ENCODE measurements at regions not wholly inside any gene's neighbourhood (a gene's known extent, or its start where the extent isn't known, plus 50 kb on each side); places are given as distances from the start of the nearest gene placed in this dataset.

DNA sequence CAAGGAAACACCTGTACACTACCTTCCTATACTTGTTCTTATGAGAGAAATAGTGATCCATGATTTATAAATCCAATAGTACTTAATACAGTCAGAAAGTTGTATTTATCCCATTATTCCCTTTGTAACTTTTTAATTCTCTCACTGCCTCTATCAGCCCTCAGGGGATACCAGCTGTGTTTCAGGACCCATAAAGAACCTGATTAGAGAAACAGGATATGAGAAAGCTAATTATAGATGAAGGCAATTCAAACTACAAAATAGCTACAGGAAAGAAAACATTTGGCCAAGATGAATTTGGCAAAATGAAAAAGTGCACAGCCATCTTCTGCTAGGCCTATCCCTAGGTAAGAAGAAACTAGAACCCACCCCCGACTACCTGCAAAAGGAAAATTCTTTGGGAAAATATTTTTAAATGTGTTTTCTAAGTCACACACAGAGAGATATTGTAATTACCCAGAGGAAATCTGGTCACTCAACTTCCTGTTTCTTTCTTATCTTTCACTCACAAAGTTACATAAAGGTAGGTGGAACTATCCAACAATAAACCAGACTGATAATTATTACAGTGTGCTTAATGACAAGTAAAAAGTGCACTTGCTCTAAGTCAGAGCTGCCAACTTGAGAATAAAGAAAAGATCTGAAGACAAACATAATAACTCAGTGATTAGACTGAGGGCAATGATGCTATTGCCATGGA lies 836.5 kb upstream of the HTR2C start:
- no peak for DNase-seq (ENCODE audit: low read depth in 1 of 2, low spot score in 2 of 2)
- Histone ChIP-seq H3K14ac (ENCODE audit: insufficient read length) (no peak overlapping the region), H3K56ac (replicated peaks; ENCODE audit: insufficient read length, low read depth, low read length) (no peak overlapping the region), H2BK20ac (ENCODE audit: low read length) (no peak overlapping the region), H2BK12ac (ENCODE audit: low read depth, low read length) (no peak overlapping the region), H3K4me3 (ENCODE audit: extremely low read depth in 1 of 4, insufficient read depth in 2 of 4, low read depth in 3 of 4, low read length in 4 of 4) (no peak overlapping the region), H3K4ac (replicated peaks; ENCODE audit: insufficient read length, low read depth, low read length) (no peak overlapping the region), H3K4me2 (ENCODE audit: insufficient read depth in 1 of 2, low read depth in 2 of 2, low read length in 2 of 2) (no peak overlapping the region), H2AK5ac (ENCODE audit: low read depth, low read length) (no peak overlapping the region), H3K79me2 (ENCODE audit: control insufficient read depth in 1 of 2, insufficient read depth in 2 of 2, low read length in 2 of 2) (no peaks in the 10 kb centered on the region), H4K5ac (ENCODE audit: insufficient read length, low read depth, low read length) (no peak overlapping the region), H3K23me2 (ENCODE audit: low read depth, low read length) (no peaks in the 10 kb centered on the region), H4K20me1 (replicated peaks in 1 of 2; ENCODE audit: control insufficient read depth in 1 of 2, insufficient read depth in 2 of 2, low read length in 2 of 2) (no peaks in the 10 kb centered on the region), H3K36me3 (ENCODE audit: control insufficient read depth in 2 of 4, insufficient read depth in 4 of 4, low read length in 3 of 4) (no peaks in the 10 kb centered on the region), H2BK5ac (ENCODE audit: low read depth, low read length) (no peak overlapping the region), H3K23ac (ENCODE audit: insufficient read length) (no peak overlapping the region), H3K9ac (replicated peaks in 1 of 4; ENCODE audit: extremely low read depth in 1 of 4, low read depth in 3 of 4, low read length in 3 of 4) (no peak overlapping the region), H3K79me1 (ENCODE audit: low read depth, low read length) (no peaks in the 10 kb centered on the region), H3K18ac (ENCODE audit: extremely low read depth, low read length) (no peak overlapping the region), H2BK15ac (ENCODE audit: low read length) (no peak overlapping the region), H2BK120ac (replicated peaks; ENCODE audit: low read depth, low read length) (no peak overlapping the region), H3K27me3 (replicated peaks in 1 of 4; ENCODE audit: control insufficient read depth in 3 of 4, extremely low read depth in 1 of 4, insufficient read depth in 3 of 4, low read length in 3 of 4) (no peaks in the 10 kb centered on the region), H4K8ac (ENCODE audit: extremely low read depth, insufficient read depth, low read length) (no peak overlapping the region), H3K9me3 (ENCODE audit: insufficient read depth in 2 of 2, low read depth in 1 of 2, low read length in 1 of 2) (no peaks in the 10 kb centered on the region), H4K91ac (replicated peaks; ENCODE audit: insufficient read length, low read length) (no peak overlapping the region), H3K4me1 (replicated peaks in 1 of 4; ENCODE audit: control insufficient read depth in 3 of 4, insufficient read depth in 4 of 4, low read length in 3 of 4) (no peaks in the 10 kb centered on the region), H3K27ac (ENCODE audit: low read depth, low read length) (no peak overlapping the region), H2AFZ (ENCODE audit: low read length) (no peak overlapping the region)
- 90% methylated on average over 1 of the region's 1 CpG; no CpG with 5 or more reads in 1 of the 2 experiments for WGBS, 2 experiments (ENCODE audit: extremely low coverage in 1 of 2, insufficient coverage in 1 of 2, insufficient read length in 1 of 2, insufficient replicate concordance in 2 of 2, low coverage in 1 of 2, low lambda C conversion rate in 2 of 2, missing lambda C conversion rate in 1 of 2)
- FAIRE-seq: no peak
- POLR2A ChIA-PET (ENCODE audit: partially characterized antibody): no interaction called here
- TF ChIP-seq RAD21 (IDR thresholded peaks at IDR 0.05 in 1 of 2, conservative IDR thresholded peaks at IDR 0.05 in 1 of 2; ENCODE audit: low read depth in 2 of 2, low read length in 2 of 2) (no peak), KDM4A (IDR thresholded peaks at IDR 0.05; ENCODE audit: low read depth, low read length, severe bottlenecking) (no peak), BCL11A (IDR thresholded peaks at IDR 0.05; ENCODE audit: low read depth in 2 of 2, low read length in 2 of 2) (no peak), SRF (IDR thresholded peaks at IDR 0.05; ENCODE audit: low read depth, low read length) (no peak), POU5F1 (IDR thresholded peaks at IDR 0.05; ENCODE audit: low read depth, low read length) (no peak), CTBP2 (IDR thresholded peaks at IDR 0.05; ENCODE audit: borderline replicate concordance, insufficient read depth, insufficient read length, low read length) (no peak), RFX5 (IDR thresholded peaks at IDR 0.05; ENCODE audit: borderline replicate concordance, low read depth, low read length) (no peak), MAX (IDR thresholded peaks at IDR 0.05) (no peak), CBX8 (IDR thresholded peaks at IDR 0.05; ENCODE audit: borderline replicate concordance, low read depth, low read length) (no peak), SAP30 (IDR thresholded peaks at IDR 0.05; ENCODE audit: insufficient read depth, insufficient replicate concordance, low read length) (no peak), KDM5A (IDR thresholded peaks at IDR 0.05; ENCODE audit: low read length) (no peak)
- CTCF ChIA-PET (ENCODE audit: partially characterized antibody): interaction anchor here (0.7 kb wide), 1 partner anchor 347 kb away, joined by 3 read pairs; no protein-coding TSS in a partner anchor
